ENCODE measurements at regions not wholly inside any gene's neighbourhood (a gene's known extent, or its start where the extent isn't known, plus 50 kb on each side); places are given as distances from the start of the nearest gene placed in this dataset.

GRCh38 chrX:139199933-139200332 lies 330.6 kb upstream of the F9 start:
- ATAC-seq (no peak), DNase-seq (ENCODE audit: low spot score) (no peak)
- Histone ChIP-seq H3K27me3 (ENCODE audit: insufficient read depth) (peaks cover 99% of the 10 kb centered on the region), H3F3A (replicated peaks; ENCODE audit: low read depth) (no peaks in the 10 kb centered on the region), H3K4me3 (no peak overlapping the region), H3K9me2 (ENCODE audit: insufficient read depth) (no peaks in the 10 kb centered on the region), H3K4me1 (ENCODE audit: insufficient read depth) (peaks cover 16% of the 10 kb centered on the region), H2AFZ (no peak overlapping the region), H3K4me2 (no peak overlapping the region), H3K79me2 (replicated peaks; ENCODE audit: insufficient read depth) (no peaks in the 10 kb centered on the region), H4K20me1 (replicated peaks; ENCODE audit: insufficient read depth) (no peaks in the 10 kb centered on the region), H3K27ac (ENCODE audit: low read depth) (no peak overlapping the region), H3K36me3 (ENCODE audit: insufficient read depth) (no peaks in the 10 kb centered on the region)
- no peaks in the 10 kb centered on the region for H3K36me3 Mint-ChIP-seq (ENCODE audit: low read depth)
- H3K4me3 Mint-ChIP-seq: no peak overlapping the region
- no peak for TF ChIP-seq EZH2 (IDR thresholded peaks at IDR 0.05; ENCODE audit: low read depth, unreplicated experiment)
- TF ChIP-seq REST (IDR thresholded peaks at IDR 0.05; ENCODE audit: unreplicated experiment): no peak
- TF ChIP-seq CTCF (conservative IDR thresholded peaks at IDR 0.05; ENCODE audit: low read depth in 2 of 2): no peak
- no peak for TF ChIP-seq ZNF462 (CRISPR knock-in tag; IDR thresholded peaks at IDR 0.05)
- no peak for TF ChIP-seq POLR2AphosphoS5 (IDR thresholded peaks at IDR 0.05; ENCODE audit: low read depth)
- no peak for TF ChIP-seq ZNF114 (CRISPR knock-in tag; IDR thresholded peaks at IDR 0.05)
- no peak for TF ChIP-seq STAT1 (IDR thresholded peaks at IDR 0.05; ENCODE audit: unreplicated experiment)
- TF ChIP-seq EZH2phosphoT487 (IDR thresholded peaks at IDR 0.05; ENCODE audit: unreplicated experiment): no peak
- no peak for TF ChIP-seq ETS1 (IDR thresholded peaks at IDR 0.05)
- TF ChIP-seq ZNF331 (CRISPR knock-in tag; IDR thresholded peaks at IDR 0.05; ENCODE audit: low read depth): no peak
- TF ChIP-seq JUNB (IDR thresholded peaks at IDR 0.05; ENCODE audit: unreplicated experiment): no peak
- no peak for TF ChIP-seq NANOG (IDR thresholded peaks at IDR 0.05; ENCODE audit: borderline replicate concordance)
- no peak for TF ChIP-seq CREB1 (CRISPR knock-in tag; IDR thresholded peaks at IDR 0.05; ENCODE audit: low read depth)
- H3K9me3 Mint-ChIP-seq: no peaks in the 10 kb centered on the region
- peaks cover 56% of the 10 kb centered on the region for H3K27me3 Mint-ChIP-seq (ENCODE audit: insufficient read depth, low read depth, poor library complexity)
- H3K27ac Mint-ChIP-seq: no peak overlapping the region
- H3K4me1 Mint-ChIP-seq: peaks cover 20% of the 10 kb centered on the region
